Esophagus muscularis mucosa (tissue), 4 donors: ENCODE measurements at regions not wholly inside any gene's neighbourhood (a gene's known extent, or its start where the extent isn't known, plus 50 kb on each side); places are given as distances from the start of the nearest gene placed in this dataset.
"Not testable (repeated sequence)": the region's sequence is repeated elsewhere in the genome, so short reads cannot be mapped to it uniquely, and the experiment has no call there.

Experiments
- EP300 ChIP-seq: sonication (generic); formaldehyde crosslinking; IDR thresholded peaks from one replicate; pipeline ENCODE4 v1.6.1; 2017; ENCODE audit warnings: antibody characterized with exemption
- POLR2A ChIP-seq: fragments of 450-650 bp; IDR thresholded peaks from one replicate; pipeline ENCODE4 v1.6.1; 2017; ENCODE audit warnings: antibody characterized with exemption, moderate library complexity, mild to moderate bottlenecking, low read depth
- TF ChIP-seq, protein P1 (sequence below), 3 experiments: fragments of 200-600 bp in 2 of 3; fragments of 450-650 bp in 1 of 3; sonication (generic) in 2 of 3; IDR thresholded peaks; one replicate each; pipeline ENCODE4 v1.5.1; 2017 to 2019; ENCODE audit warnings: antibody characterized with exemption in 3 of 3, mild to moderate bottlenecking in 2 of 3, moderate library complexity in 1 of 3

DNA sequence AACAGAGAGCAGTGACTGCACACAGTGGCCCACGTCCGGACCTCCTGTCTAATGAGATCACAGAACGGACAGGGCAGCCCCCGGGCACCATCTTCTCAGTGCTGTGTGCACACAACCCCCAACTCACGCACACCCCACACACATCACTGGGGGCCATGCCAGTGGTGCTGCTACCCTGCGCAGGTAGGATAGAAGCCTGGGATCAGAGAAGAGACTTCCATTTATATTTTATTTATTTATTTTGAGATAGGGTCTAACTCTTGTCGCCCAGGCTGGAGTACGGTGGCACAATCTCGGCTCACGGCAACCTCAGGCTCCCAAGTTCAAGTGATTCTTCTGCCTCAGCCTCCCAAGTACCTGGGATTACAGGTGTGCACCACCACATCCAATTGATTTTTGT lies 71.5 kb upstream of the TNK2 start:
- TF ChIP-seq, protein P1, sequence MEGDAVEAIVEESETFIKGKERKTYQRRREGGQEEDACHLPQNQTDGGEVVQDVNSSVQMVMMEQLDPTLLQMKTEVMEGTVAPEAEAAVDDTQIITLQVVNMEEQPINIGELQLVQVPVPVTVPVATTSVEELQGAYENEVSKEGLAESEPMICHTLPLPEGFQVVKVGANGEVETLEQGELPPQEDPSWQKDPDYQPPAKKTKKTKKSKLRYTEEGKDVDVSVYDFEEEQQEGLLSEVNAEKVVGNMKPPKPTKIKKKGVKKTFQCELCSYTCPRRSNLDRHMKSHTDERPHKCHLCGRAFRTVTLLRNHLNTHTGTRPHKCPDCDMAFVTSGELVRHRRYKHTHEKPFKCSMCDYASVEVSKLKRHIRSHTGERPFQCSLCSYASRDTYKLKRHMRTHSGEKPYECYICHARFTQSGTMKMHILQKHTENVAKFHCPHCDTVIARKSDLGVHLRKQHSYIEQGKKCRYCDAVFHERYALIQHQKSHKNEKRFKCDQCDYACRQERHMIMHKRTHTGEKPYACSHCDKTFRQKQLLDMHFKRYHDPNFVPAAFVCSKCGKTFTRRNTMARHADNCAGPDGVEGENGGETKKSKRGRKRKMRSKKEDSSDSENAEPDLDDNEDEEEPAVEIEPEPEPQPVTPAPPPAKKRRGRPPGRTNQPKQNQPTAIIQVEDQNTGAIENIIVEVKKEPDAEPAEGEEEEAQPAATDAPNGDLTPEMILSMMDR (IDR thresholded peaks at IDR 0.05) = not testable (repeated sequence)
- not testable (repeated sequence) for TF ChIP-seq EP300, POLR2A
